Tibial nerve (tissue), 4 donors: ENCODE measurements at regions not wholly inside any gene's neighbourhood (a gene's known extent, or its start where the extent isn't known, plus 50 kb on each side); places are given as distances from the start of the nearest gene placed in this dataset.

ENCODE experiments used
- CTCF ChIP-seq, 5 experiments: fragments of 200-600 bp in 3 of 5; fragments of 450-650 bp in 2 of 5; sonication (generic) in 3 of 5; IDR thresholded peaks; one replicate each; pipeline ENCODE4 v1.5.1; 2016 to 2019; ENCODE audit warnings: antibody characterized with exemption in 5 of 5, mild to moderate bottlenecking in 3 of 5, moderate library complexity in 2 of 5
- EP300 ChIP-seq, 2 donors: sonication (generic); formaldehyde crosslinking; IDR thresholded peaks; one replicate each; pipeline ENCODE4 v1.6.1; 2017; ENCODE audit warnings: antibody characterized with exemption in 2 of 2, mild to moderate bottlenecking in 1 of 2
- POLR2A ChIP-seq, 2 donors: fragments of 450-650 bp; IDR thresholded peaks; one replicate each; pipeline ENCODE4 v1.6.1; 2017; ENCODE audit warnings: antibody characterized with exemption in 2 of 2, mild to moderate bottlenecking in 2 of 2, moderate library complexity in 2 of 2

GRCh38 chr7:79785556-79785955, 332.1 kb upstream of the MAGI2 start:
- TF ChIP-seq EP300 (IDR thresholded peaks at IDR 0.05) = no peak
- TF ChIP-seq CTCF (IDR thresholded peaks at IDR 0.05) = no peak
- TF ChIP-seq POLR2A (IDR thresholded peaks at IDR 0.05) = no peak
